ENCODE measurements at regions not wholly inside any gene's neighbourhood (a gene's known extent, or its start where the extent isn't known, plus 50 kb on each side); places are given as distances from the start of the nearest gene placed in this dataset.
"Not testable (repeated sequence)": the region's sequence is repeated elsewhere in the genome, so short reads cannot be mapped to it uniquely, and the experiment has no call there.

GRCh38 chr7:81470724-81471379 is 299.0 kb downstream of the HGF start:
- no peak for DNase-seq

DNA sequence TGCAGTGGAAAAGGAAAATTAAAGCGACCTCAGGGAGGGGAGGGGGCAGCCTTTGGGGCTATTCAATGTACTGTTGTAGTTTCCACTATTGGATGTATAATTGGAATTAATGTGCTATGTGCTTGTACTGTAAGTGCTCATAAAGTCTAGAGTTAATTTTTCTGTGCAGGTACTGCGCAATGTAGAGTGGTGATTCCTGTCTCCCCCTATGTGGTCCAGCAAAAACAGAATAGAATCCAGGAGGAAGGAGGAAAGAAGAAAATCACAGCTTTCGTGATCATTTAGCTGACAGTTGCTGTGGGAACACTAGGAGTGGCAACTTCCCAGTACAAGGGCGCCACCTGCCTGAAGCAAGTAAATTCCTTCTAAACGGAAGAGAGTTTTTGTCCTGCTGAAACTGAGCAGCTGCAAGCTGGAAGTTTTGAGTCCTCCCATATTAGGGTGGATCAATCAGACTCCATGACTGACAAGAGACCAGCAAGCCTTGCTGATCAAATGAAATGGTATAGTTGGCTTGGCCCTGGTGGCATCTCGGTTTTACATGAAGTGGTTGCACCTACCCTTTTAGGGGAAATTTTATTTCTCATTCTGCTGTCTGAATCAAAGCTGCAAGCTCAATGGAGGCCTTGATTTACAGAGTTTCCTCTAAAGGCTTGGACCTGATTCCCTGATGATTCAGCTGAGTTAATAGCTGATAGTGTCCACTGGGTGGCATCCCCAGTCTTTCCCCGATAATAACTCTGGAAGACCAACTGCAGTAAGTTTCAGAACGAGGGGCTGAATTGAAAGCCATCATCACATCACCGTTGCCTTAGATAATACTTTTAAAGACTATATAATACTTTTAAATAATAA is 299.8 kb downstream of the HGF start:
- DNase-seq: no peak

DNA sequence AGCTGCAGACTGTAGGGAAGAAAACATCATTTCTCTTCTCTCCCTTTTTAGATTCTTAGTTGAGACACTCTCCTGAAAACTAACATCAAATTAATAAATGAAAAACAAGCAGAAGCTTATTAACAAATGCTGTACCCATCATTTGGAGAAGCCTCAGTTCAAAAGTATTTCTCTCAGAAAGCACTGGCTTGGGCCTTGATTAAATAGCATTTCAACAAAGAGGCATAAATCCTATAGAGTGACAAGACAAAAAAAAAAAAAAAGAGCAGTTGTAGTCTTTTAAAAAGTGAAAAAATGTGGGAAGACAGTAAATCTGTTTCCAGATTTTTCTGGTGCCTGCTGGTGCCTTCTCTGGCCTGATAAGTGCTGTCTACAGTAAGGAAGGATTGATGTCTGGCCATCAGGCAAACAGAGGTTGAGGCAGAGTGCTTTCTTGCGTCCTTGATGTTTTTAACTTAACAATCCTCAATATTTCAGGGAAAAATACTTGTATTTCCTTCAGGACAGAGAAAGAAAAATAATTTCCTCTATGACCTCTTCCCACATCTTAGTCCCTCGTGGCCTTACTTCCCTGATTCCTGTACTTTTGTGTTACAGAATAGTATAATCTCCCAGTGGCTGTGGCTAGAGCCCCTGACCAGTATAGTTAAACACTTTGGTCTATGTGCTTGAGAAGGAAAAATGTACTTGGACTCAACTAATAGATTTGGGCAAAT is 300.5 kb downstream of the HGF start:
- no peak for DNase-seq

- DNase-seq: no peak
Observed at GRCh38 chr7:81468526-81468925, 301.3 kb downstream of the HGF start.

GRCh38 chr7:81467964-81468363 is 301.9 kb downstream of the HGF start:
- DNase-seq: no peak

GRCh38 chr7:81462672-81463071 is 307.2 kb downstream of the HGF start:
- no peak for DNase-seq

- DNase-seq: no peak
Observed at GRCh38 chr7:81460250-81461045, 309.4 kb downstream of the HGF start.

- no peak for DNase-seq
Observed at GRCh38 chr7:81459485-81459884, 310.4 kb downstream of the HGF start.

DNA sequence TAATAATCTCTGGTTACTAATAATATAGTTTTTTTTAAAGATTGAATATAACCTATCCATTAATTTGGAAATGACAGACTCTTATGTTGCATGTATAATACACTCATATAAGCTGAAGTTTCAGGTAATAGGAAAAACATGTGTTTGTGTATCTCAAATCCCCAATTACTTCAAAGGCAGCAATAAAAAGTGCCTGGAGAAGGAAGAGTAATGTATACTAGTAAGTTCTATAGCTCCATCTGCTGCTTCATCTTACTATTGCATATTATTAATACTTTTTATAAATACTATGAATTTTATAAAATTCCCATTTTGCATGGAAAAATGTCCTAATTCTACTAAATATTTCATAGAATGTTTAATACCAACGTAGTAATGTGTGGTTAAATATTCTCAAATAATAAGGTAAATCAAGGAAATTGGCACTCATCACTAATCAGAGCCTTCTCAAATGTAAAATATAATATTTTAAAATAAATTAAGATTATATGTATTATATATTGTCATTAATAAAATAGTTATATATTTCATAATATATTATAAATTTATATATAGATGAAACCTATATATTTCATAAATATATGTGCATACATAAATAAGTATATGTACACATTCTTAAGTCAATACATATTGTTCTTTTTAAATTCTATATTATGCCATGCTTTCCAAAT is 311.9 kb downstream of the HGF start:
- DNase-seq: no peak

GRCh38 chr7:81453770-81454169 is 316.1 kb downstream of the HGF start:
- DNase-seq: not testable (repeated sequence)

GRCh38 chr7:81449105-81449504 is 320.7 kb downstream of the HGF start:
- DNase-seq: no peak

GRCh38 chr7:81447351-81447952 is 322.4 kb downstream of the HGF start:
- no peak for DNase-seq

DNA sequence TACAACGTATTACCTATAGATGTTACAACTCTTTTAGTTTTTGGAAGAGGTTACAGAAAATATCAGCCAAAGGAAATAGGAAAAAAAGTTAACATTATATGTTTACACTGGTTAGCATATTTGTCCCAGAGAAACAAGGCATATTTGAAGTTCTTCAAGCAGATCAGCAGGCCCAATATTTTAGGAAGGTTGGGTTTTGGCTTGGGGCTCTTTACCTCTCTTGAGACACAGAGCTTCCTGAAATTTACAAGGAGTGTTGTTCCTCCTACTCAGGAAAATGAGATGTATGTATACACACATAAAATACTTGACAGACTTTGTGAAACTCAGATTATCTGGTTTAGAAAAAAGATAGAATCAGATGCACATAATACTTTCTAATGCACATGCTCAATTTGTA is 323.6 kb downstream of the HGF start:
- no peak for DNase-seq

DNA sequence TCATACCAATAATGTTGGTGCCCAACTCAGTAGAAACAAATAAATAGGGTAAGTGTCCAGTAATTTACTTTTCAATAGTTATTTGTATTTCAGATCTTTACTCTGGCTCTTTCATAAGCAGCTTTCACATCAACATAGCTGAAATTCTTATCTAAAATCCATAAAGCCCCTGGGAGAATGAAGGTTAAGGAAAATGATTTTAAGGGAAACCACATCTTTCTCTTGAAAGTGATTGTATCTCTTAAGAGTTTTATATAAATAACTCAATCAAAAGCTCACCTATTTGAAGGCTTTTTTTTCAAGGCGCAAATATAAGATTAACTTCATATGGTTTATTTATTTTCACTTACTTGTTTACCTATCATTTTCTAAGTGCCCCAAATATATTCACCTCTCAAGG is 324.4 kb downstream of the HGF start:
- DNase-seq: no peak

DNA sequence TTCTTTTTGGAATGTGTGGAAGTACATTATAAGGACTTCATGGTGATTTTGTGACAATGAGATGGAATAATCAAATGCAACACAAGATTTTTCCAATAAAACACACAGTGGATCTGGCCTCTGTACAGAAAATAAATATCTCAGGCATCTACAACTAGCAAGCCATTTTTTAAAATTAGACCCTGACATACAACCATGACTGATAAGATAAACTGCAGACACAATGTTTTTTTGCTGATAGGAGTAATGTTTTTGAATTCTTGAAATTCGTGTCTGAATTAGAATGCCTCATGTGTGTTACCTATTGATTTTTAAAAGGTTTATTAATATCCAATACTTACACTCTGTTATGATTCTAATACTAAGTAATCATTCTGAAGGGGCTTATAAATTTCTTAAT is 328.1 kb downstream of the HGF start:
- DNase-seq: no peak

DNA sequence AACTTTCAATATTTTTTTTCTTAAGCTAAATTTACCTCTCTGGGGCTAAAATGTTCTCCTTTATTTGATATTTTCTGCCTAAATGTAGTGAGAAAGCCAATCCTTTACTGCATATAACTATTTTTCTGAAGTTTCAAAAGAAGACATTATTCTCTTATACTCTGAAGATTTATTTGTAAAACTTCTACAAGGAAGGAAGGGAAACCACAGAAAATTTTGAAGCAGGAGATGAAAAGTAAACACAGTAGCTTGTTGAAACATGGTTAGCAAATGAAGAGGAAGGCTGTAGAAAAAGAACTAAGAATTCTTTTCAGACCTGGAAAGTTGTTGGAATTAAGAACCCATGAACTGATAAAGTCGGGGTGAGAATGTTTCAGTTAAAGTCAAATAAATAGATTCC is 330.3 kb downstream of the HGF start:
- no peak for DNase-seq

GRCh38 chr7:81437160-81437559 is 332.7 kb downstream of the HGF start:
- not testable (repeated sequence) for DNase-seq

DNA sequence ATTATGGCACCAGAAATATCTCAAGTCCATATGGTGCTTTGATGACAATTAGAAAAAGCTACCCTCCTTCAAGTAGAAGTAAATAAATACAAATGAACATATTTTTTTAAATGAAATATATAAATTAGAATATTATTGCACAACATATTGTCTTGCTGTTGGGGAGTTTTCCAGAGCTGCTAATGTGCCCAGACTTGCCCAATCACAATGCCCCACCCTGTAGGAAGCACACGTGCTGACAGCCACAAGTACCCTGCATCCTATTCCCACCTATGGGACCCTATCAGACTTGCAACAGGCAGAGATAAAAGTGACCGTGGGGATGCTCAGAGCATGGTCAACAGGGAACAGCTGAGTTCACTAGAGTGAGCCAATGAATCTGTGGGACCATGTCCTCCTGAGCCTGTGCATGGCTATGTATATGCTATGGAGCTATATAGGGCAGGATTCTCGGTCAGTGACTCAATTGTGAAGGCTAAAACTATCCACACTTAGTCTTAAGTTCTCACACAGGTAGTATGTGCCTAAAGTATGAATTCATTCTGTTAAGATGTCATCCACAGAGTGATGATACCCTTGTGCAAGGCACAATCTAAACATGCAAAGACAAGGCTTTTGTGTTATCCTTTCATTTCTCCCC is 336.0 kb downstream of the HGF start:
- no peak for DNase-seq

DNA sequence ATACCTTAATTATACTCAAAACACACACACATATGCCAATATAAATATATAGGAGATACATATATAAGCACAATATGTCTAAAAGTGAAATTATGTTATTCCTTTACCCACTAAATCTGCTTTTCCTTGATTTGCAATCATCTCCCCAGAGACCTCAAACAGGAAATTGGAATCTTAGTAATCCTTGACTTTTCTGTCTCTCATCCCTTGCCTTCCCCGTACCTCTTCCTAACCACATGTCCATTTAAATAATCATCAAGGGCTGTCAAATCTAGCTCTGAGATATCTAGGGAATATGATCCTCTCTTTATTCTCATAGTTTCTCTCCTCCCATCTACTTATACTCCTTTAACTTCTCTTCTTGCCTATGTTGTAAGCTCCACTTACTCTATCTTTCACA is 336.6 kb downstream of the HGF start:
- DNase-seq: no peak

- DNase-seq: no peak
Observed at GRCh38 chr7:81430761-81431160, 339.1 kb downstream of the HGF start.

GRCh38 chr7:81430150-81430549 is 339.7 kb downstream of the HGF start:
- DNase-seq: no peak

GRCh38 chr7:81427461-81427860 is 342.4 kb downstream of the HGF start:
- DNase-seq: no peak
